ENCODE measurements at regions not wholly inside any gene's neighbourhood (a gene's known extent, or its start where the extent isn't known, plus 50 kb on each side); places are given as distances from the start of the nearest gene placed in this dataset.

DNA sequence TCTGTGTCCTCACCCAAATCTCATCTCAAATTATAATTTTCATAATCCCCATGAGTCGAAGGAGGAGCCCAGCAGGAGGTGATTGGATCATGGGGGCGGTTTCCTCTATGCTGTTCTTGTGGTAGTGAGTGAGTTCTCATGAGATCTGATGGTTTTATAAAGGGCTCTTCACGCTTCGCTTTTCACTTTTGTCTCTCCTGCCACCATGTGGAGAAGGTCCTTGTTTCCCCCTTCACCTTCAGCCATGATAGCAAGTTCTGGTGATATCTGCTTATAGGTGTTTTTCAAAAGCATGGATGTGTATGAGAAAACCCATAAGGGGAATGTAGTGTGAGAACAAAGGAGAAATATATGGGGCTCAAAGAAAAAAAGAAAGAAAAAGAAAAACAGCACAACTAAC, 405.9 kb upstream of the RGS18 start:
- H3K36me3 ChIP-seq (ENCODE audit: control insufficient read depth, insufficient read depth, low read length), result no peaks in the 10 kb centered on the region
- H4K20me1 ChIP-seq (replicated peaks; ENCODE audit: control insufficient read depth, insufficient read depth, low read length), result no peaks in the 10 kb centered on the region
- in situ Hi-C loops (cut with MboI) (no loop called here), intact Hi-C loops (cut with micrococcal nuclease) (no loop called here)
- peaks cover 0 to 3% of the 10 kb centered on the region in 2 experiments; a peak in 2 of 5 replicates for H3K4me1 ChIP-seq (replicated peaks in 1 of 2; ENCODE audit: control insufficient read depth in 2 of 2, insufficient read depth in 2 of 2, low read length in 2 of 2)
- H3K9ac ChIP-seq (ENCODE audit: insufficient read depth in 1 of 2, low read depth in 2 of 2, low read length in 2 of 2), result no peak overlapping the region
- no peaks in the 10 kb centered on the region for H3K79me2 ChIP-seq (ENCODE audit: control insufficient read depth, insufficient read depth, low read length)
- H3K27me3 ChIP-seq (ENCODE audit: control insufficient read depth in 2 of 2, insufficient read depth in 2 of 2, low read length in 2 of 2), result no peaks in the 10 kb centered on the region
- ChIA-PET POLR2A (no interaction called here), CTCF (ENCODE audit: low intra/inter-chr PET ratio) (no interaction called here)
- no peak overlapping the region for H3K4me2 ChIP-seq (ENCODE audit: insufficient read depth, low read length)
- ATAC-seq (no peak), FAIRE-seq (no peak), DNase-seq (ENCODE audit: extremely low read depth in 1 of 4, low spot score in 3 of 4) (no peak)
- H3K9me1 ChIP-seq (ENCODE audit: control insufficient read depth, insufficient read depth, low read length), result no peaks in the 10 kb centered on the region
- TF ChIP-seq RNF2 (IDR thresholded peaks at IDR 0.05) (no peak), STAT6 (CRISPR knock-in tag; IDR thresholded peaks at IDR 0.05) (no peak), PML (IDR thresholded peaks at IDR 0.05; ENCODE audit: low read length) (no peak), NCOR1 (IDR thresholded peaks at IDR 0.05) (no peak)
- H3K4me3 ChIP-seq, result no peak overlapping the region
- WGBS (ENCODE audit: insufficient coverage, low coverage, missing lambda C conversion rate), result 27% methylated on average over 4 of the region's 4 CpGs
- BruUV-seq (replicated peaks), result no TSS peak
- no peak overlapping the region for H3K27ac ChIP-seq (ENCODE audit: extremely low read depth, low read depth, low read length)
- H2AFZ ChIP-seq (ENCODE audit: low read depth, low read length), result no peak overlapping the region
- 0 out of 2 replicates have a peak, but pooled peaks cover 4% of the 10 kb centered on the region for H3K9me3 ChIP-seq (replicated peaks; ENCODE audit: control insufficient read depth, insufficient read depth, low read depth, low read length)

DNA sequence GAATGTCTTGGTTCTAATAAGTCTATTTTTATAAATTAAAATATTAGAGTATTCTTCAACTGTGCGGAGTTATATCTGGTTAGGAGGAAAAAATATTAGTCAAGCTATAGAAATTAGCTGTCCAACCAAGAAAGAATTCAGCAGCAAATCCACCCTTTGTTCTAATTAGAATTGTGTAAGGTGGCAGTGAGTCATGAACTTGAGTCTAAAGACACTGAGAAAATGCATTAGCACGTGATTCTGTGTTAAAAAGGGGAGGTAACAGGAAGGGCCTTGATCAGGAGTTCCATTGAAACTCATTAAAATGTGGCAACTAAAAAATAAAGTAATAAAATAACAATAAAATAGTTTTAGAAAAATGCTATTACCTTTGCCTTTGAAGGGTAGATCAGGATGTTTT, 398.2 kb upstream of the RGS18 start:
- Histone ChIP-seq H3K27ac (ENCODE audit: extremely low read depth, low read depth, low read length) (no peak overlapping the region), H3K27me3 (ENCODE audit: control insufficient read depth in 2 of 2, insufficient read depth in 2 of 2, low read length in 2 of 2) (no peaks in the 10 kb centered on the region), H3K79me2 (ENCODE audit: control insufficient read depth, insufficient read depth, low read length) (no peaks in the 10 kb centered on the region), H4K20me1 (replicated peaks; ENCODE audit: control insufficient read depth, insufficient read depth, low read length) (no peaks in the 10 kb centered on the region), H3K4me3 (no peak overlapping the region), H3K9me1 (ENCODE audit: control insufficient read depth, insufficient read depth, low read length) (no peaks in the 10 kb centered on the region), H2AFZ (ENCODE audit: low read depth, low read length) (no peak overlapping the region), H3K9me3 (replicated peaks; ENCODE audit: control insufficient read depth, insufficient read depth, low read depth, low read length) (no peaks in the 10 kb centered on the region), H3K4me1 (replicated peaks in 1 of 2; ENCODE audit: control insufficient read depth in 2 of 2, insufficient read depth in 2 of 2, low read length in 2 of 2) (peaks cover 0 to 3% of the 10 kb centered on the region in 2 experiments; a peak in 2 of 5 replicates), H3K36me3 (ENCODE audit: control insufficient read depth, insufficient read depth, low read length) (no peaks in the 10 kb centered on the region), H3K4me2 (ENCODE audit: insufficient read depth, low read length) (no peak overlapping the region), H3K9ac (ENCODE audit: insufficient read depth in 1 of 2, low read depth in 2 of 2, low read length in 2 of 2) (no peak overlapping the region)
- BruUV-seq (replicated peaks), result no TSS peak
- TF ChIP-seq NCOA6 (IDR thresholded peaks at IDR 0.05) (no peak), EZH2 (IDR thresholded peaks at IDR 0.05; ENCODE audit: borderline replicate concordance, low read depth, low read length) (no peak), ZNF436 (CRISPR knock-in tag; IDR thresholded peaks at IDR 0.05) (no peak), HMGN3 (IDR thresholded peaks at IDR 0.05; ENCODE audit: borderline replicate concordance, extremely low read depth, insufficient read length, low read depth, low read length) (no peak), ZNF398 (CRISPR knock-in tag; IDR thresholded peaks at IDR 0.05) (no peak), TGIF2 (CRISPR knock-in tag; IDR thresholded peaks at IDR 0.05) (no peak), NFE2L1 (tag; IDR thresholded peaks at IDR 0.05; ENCODE audit: borderline replicate concordance, low read depth) (no peak), ZNF316 (IDR thresholded peaks at IDR 0.05) (no peak), NR1H2 (CRISPR knock-in tag; IDR thresholded peaks at IDR 0.05) (no peak), ZNF324 (CRISPR knock-in tag; IDR thresholded peaks at IDR 0.05) (no peak), RBFOX2 (IDR thresholded peaks at IDR 0.05; ENCODE audit: low read depth, low read length) (no peak)
- ChIA-PET CTCF (ENCODE audit: low intra/inter-chr PET ratio) (no interaction called here), POLR2A (no interaction called here)
- DNase-seq (ENCODE audit: extremely low read depth in 1 of 4, low spot score in 3 of 4) (no peak), ATAC-seq (no peak), FAIRE-seq (no peak)
- intact Hi-C loops (cut with micrococcal nuclease), result no loop called here
- 28% methylated on average over 2 of the region's 2 CpGs for WGBS (ENCODE audit: insufficient coverage, low coverage, missing lambda C conversion rate)
- in situ Hi-C loops (cut with MboI), result no loop called here
